HG02885 (cell line): ENCODE measurements at regions not wholly inside any gene's neighbourhood (a gene's known extent, or its start where the extent isn't known, plus 50 kb on each side); places are given as distances from the start of the nearest gene placed in this dataset.
"Not testable (repeated sequence)": the region's sequence is repeated elsewhere in the genome, so short reads cannot be mapped to it uniquely, and the experiment has no call there.

Experiments used
- ATAC-seq: cut with Tn5 transposase; IDR thresholded peaks from one replicate; pipeline ENCODE4 v1.9.1; 2021; ENCODE audit warnings: mild to moderate bottlenecking; ENCODE audit not compliant: unreplicated experiment, poor library complexity

DNA sequence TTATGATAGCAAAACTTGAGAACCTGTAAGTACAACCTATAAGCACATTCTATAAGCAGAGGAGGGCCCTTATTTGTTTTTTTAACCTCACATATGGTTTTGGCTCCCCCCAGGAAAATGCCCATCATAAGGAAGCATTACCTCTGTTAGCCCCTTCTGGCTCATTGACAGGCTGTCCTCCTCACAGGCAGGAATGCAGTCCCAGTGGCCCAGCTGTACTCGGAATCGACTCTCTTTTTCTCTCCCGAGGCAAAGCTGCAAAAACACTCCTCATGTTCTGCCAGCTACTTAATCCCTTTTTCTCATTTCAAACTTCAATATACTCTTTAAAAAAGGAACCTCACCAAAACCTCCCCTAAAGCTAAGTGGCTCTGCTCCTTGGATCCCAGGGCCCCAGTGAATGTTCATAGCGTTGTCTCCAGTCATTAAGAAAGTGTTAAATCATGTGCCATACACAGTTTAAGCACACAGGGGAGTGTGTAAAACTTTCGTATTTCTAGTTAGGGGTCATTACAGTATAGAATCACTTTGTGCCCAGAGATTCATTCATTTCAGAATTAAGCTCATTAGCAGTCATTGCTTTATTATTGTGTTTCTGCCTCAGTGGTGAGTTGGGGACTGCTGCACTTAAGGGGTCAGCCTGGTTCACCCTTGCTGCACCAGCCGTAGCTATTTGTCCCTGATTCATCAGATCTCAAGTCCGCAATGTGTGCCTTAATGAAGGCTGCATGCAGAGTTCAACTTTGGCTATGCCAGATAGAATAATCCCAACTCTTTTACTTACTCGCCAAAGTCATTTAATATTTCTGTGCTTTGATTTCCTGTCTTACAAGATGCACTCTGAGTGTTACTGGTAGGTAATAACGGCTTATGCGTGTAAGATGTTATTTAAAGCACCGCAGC lies 57.6 kb downstream of the JRKL start:
- no peak for ATAC-seq

DNA sequence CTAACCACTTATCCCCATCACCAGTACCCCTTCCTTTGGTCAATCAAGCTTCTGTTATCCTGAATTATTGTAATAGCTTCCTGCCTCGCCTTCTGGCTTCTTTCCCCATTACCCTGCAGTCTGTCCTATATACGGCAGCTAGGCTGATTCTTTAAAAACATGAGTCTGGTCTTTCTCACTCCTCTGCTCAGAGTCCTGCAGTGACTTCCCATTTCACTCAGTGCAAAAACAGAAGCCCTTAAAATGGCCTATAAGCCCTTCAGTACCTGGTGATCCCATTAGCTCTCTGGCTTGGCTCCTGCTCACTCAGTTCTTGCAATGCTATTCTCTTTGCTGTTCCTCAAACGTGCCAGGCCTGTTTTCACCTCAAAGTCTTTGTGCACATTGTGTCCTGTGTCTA lies 58.4 kb downstream of the JRKL start:
- no peak for ATAC-seq

DNA sequence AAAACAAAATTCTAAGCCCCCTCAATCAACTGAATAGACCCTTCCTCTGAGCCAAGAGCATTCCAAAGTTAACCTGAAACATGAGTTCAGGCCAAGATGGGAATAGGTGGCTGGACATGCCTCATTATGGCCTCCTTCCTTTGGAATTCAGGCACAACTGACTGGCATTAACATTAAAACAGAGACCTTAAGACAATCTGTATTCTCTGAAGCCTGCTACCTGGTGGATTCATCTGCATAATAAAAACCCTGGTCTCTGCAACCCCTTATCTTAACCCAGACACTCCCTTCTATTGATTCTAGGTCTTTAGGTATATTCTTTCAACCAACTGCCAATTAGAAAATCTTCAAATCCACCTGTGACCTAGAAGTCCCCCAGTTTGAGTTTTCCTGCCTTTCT lies 66.3 kb downstream of the JRKL start:
- ATAC-seq, result no peak

DNA sequence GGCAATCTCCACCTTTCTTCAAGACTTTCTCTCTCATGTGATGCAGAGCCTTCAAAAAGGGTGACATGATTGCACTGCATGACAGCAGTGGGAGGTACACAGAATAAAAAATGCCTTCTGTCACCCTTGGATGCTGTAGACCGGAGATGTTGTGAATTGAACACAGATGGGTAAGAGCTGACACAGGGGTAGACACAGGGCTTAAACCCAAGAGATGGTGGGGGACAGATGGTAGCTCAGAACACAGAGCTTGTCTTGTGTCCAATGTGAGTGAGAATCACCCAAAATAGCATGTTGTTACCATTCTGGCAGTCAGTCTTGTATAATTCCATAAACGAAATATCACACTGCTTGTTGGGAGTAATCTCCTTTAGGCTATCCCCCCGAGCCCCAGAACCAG lies 69.9 kb downstream of the JRKL start:
- no peak for ATAC-seq

DNA sequence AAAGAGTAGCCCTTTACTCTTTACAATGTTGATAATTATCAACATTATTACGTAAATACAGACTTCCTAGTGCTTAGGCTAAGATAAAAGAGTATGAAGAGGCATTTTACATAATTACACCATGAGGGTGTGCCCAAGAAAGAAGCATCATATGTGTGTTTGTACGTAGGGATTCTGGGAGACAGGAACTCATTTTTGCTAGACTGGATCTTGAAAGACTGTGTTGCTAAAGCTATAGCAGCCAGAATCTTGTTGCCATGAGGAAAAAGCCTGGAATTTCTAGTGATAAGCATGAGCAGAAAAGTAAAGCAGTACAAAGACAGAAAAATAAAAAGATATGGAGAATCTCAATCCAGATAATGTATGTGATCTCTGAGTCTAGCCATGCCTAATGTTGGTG lies 72.1 kb downstream of the JRKL start:
- no peak for ATAC-seq

DNA sequence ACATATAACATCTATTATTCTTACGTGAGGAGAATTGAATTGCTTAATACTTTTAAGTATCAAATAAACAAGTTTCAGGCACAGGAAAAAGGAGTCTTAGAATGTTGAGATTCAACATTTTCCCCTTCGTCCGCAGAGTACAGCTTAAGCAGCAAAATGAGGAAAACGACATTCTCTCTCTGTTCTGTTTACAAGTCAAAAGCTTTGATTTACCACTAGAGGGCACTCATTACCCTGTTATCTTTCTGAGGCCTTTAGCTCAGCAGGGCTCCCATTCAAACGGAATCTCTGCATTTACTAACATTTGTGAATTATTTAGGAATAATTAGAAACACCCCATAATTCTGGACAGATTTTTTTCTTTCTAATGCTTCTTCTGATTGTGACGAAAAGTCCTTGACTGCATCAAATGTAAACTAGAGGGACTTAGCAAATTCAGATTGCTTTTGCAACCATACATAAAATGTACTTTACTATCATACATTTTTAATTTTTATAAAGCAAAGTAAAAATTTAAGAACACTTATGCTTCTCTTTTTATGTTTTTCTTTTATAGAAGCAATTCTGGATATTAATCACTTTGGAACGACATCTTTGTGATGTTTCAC lies 75.0 kb downstream of the JRKL start:
- peak; percentile 92 for ATAC-seq

DNA sequence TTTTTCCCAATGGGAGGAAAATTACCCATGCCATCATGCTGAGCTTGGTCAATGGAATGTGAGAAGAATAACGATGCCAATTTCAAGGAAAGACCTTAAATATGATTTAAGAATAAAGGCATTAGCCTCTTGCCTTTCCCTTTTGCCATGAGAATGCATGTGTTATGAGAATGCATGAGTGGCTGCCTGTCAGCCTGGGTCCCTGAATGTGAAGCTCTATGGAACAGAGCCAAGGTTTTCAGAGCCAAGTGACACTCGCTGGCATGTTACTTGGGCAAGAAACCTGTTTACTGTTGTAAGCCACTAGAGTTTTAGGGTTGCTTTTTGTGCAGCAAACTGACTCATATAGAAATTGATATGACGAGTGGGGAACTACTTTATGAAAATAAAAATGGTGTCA lies 75.7 kb downstream of the JRKL start:
- no peak for ATAC-seq

DNA sequence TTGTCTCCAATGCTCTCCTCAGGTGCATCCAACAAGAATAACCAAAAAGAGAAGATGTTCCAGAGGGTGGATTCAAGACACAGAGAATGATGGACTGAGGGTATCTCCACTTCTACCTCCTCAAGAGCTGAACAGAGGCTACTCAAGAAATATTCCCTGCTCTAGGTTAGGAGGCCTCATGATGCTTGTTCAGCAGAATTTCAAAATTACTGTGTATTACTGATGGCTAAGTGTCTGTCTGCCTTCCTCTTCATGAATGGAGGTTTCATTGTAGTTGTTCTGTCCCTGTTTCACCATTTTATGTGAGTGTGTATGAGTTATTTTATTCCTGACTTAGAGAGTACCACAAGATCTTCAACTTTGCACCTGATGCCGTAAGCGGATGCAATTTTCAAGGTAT lies 76.8 kb downstream of the JRKL start:
- no peak for ATAC-seq

DNA sequence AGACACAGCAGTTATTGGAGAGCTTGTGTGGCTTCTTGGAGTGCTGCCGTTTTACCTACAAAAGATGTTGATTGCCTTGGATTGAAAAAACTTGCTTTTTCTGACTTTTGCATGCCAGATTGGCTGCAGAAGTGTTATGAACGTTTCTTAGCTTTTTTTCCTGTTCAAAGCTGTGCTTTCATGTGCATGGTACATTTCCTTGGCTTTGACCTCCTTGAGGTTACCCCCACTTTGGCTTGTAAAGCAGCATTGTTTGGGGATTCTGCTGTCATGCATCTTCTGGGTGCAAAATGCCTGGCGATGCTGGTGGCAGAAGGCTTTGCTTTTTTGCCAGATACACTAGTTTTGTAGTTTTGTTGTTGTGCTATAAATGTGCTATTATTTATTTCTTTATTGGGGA lies 80.0 kb downstream of the JRKL start:
- ATAC-seq, result no peak

DNA sequence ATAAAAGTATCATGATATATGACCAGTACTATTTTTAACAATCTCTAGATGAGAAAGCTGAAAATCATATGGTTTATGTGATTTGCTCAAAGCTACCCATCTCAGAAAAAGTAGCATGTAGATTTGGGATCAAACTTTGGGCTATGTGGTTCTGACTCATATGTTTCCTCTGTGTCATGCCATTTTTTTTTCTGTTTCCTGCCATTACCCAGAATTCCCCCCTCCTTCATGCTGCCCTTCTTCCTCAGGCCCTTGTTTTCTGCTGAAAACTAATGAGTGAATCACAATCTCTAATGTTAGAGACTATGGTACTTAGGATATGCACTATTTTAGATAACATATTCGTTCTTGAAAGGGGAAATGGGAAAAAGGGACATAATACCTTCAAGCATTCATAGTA lies 80.7 kb downstream of the JRKL start:
- no peak for ATAC-seq

DNA sequence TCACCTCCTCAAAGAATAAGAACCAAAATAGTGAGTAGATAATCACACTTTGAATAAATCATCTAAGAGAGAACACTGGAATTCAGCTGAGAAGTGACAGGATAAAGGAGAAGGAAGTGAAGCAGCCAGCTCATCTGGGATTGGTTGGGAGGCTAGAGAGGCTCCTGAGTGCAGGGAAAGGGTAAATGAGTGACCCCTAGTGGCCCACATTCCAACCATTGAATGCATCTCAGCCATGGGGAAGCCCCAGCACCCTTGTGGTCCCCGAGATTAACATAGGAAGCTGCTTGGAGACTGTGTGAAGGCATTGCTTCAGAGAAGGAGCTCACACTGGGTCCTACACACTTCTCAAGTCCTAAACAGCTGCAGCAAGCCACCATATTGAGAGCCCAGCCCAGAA lies 82.3 kb downstream of the JRKL start:
- peak; percentile 92 for ATAC-seq

DNA sequence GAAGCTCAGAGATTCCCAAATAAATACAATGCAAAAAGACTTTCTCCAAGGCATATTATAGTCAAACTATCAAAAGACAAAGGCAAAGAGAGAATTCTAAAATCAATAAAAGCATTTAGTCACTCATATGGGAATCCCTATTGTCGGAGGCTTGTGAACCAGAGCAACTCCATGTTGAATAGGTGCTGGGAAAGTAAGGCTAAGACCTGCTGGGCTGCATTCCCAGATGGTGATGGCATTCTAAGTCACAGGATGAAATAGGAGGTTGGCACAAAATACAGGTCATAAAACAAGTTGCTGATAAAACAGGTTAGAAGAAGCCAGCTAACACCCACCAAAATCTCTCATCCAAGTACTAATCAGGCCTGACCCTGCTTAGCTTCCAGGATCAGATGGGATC lies 84.5 kb downstream of the JRKL start:
- ATAC-seq, result no peak

DNA sequence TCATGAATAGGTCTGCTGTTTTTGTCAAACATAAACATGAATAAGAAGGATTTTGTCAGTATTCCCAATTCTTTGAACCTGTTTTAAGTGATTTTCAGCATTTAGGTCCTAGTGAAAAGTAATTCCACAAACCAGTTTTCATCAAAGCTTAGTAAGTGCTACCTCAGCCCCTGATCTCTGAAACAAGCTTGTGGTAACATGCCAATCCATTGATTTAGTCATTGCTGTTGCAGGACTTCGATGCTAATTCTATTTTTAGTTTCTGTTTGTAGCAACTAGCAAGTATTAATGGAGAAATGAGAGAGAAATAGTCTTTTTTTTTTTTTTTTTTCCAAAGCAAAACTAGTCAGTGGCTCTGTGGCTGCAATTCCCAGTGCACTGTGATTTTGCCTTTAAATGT lies 91.4 kb downstream of the JRKL start:
- ATAC-seq, result no peak

DNA sequence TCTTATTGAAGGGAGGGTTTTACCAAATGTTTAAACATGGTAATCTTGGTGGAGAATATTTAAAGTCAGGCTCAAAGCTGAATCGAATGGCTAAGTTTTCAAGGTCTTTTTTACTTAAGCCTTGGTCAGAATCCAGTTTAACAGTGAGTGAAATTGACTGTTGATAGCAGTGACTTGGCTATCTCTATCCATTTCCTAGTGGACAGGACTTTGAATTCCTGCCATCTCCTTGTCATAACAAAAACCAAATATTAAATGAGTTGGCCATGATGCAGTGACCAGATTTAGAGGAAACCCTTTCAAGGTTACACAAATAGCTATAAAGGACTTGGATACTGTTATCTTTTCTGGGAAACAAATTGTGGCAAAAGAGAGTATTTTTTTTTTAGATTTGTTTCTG lies 92.0 kb downstream of the JRKL start:
- ATAC-seq, result no peak

DNA sequence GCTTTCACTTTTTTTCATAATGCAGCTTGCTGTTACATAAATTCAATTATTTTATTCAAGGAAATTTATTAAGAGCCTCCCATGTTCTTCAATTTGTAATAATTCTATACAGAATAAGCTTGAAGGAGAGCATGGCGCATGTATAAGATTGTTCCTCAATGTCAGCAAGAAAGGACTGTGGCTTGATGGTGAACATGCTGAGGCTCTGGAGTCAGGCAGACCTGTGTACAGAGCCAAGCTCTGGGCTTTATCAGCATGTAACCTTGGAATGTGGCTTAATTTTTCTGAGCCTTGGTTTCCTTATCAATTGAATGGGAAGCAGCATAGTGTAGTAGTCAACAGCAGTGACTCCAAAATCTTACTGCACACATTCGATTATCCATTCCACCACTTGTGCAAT lies 92.4 kb downstream of the JRKL start:
- no peak for ATAC-seq

DNA sequence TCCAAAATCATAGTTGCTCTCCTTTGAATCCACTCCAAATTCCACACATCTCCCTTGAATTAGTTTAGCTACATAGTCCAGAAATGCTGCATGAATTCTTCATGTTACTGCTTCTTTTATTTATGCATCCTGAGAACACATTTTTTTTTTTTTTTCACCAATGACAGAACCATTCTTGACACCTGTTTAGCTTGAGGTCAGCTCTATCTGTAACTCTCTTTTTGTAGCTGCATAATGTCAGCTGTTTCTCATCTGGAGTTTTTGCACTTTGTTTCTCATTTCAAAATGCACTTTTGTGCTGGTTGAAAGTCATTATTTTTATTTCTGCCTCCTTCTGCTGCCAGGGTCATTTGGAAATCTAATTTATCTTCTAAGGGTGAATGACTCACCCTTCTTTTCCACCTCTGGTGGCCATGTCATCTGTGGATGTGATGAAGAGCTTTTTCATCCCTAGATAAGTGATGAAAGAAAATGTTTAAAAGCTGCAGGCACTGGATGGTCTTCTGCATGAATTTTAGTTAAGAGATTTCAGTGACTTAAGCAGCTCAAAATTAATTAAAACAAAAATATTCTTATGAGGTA lies 93.7 kb downstream of the JRKL start:
- no peak for ATAC-seq

DNA sequence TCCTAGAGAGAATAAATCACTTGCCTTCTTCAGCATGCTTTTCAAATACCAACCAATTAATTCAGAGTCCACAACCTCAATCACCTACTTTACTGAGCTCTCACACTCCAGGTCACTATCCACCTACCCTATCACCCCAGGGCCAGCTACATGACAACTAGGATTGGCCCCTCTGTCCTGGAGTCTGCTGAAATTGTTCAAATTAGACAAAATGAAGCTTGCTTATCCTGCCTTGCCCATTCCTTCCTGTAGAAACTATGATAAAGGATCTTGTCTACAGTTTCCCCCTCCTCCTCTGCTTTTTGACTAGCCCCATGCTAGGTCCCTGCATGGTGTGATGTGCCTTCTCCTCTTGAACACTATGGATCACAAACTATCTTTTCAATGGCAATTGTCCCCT lies 94.5 kb downstream of the JRKL start:
- no peak for ATAC-seq

DNA sequence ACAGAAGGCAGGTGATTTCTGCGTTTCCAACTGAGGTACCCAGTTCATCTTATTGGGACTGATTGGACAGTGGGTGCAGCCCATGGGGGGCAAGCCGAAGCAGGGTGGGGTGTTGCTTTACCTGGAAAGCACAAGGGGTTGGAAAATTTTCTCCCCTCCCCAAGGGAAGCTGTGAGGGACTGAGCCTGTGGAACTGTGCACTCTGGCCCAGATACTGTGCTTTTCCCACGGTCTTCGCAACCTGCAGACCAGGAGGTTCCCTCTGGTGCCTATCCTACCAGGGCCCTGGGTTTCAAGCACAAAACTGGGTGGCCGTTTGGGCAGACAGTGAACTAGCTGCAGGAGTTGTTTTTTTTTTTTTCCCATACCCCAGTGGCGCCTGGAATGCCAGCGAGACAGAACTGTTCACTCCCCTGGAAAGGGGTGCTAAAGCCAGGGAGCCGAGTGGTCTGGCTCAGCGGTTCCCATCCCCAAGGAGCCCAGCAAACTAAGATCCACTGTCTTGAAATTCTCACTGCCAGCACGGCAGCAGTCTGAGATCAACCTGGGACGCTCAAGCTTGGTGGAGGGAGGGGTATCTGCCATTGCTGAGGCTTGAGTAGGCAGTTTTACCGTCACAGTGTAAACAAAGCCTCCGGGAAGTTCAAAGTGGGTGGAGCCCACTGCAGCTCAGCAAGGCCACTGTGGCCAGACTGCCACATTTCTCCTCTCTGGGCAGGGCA lies 97.2 kb downstream of the JRKL start:
- no peak for ATAC-seq

DNA sequence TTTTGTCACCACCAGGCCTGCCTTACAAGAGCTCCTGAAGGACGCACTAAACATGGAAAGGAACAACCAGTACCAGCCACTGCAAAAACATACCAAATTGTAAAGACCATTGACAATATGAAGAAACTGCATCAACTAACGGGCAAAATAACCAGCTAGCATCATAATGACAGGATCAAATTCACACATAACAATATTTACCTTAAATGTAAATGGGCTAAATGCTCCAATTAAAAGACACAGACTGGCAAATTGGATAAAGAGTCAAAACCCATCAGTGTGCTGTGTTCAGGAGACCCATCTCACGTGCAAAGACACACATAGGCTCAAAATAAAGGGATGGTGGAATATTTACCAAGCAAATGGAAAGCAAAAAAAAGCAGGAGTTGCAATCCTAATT lies 99.1 kb downstream of the JRKL start:
- ATAC-seq, result not testable (repeated sequence)

DNA sequence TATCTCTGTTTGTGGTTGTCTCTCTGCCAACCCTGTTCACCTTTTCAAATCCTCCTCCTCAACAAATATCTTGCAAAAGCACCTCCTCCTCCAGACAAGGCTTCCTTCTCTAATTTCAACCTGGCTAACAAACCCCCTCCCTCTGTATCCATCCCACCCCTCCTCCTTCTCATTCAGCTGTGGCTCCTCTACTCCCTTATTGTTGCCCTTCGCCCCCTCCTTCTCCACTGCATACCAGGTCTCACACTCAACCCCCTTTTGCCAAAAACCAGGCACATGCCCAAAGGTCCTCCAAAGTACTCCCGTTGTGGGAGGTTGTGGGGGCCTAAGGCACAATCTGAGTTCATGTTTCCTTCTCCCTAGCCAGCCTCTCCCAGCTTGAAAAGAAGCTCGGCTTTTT lies 110.6 kb downstream of the JRKL start:
- no peak for ATAC-seq

DNA sequence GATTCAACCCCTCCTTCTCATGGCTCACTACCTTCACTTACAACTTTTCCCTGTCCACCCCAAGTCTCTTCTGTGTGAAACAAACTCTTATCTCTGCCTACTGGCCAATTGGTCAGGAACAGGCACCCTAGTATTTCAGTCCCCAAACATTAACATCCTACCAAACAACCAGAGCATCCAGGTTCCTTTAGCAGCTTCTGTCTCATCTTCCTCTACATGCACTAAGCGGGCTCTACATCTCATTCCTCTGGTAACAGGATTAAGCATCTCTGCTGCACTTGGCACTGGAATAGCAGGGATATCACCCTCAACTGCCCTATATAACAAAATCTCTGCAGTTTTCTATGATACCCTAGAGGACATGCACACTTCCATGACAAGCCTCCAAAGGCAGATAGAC lies 116.2 kb downstream of the JRKL start:
- no peak for ATAC-seq
